HEK293 (cell line): ENCODE measurements at regions not wholly inside any gene's neighbourhood (a gene's known extent, or its start where the extent isn't known, plus 50 kb on each side); places are given as distances from the start of the nearest gene placed in this dataset.

Experiments used
- BCL11A ChIP-seq: fragments of 450-650 bp; formaldehyde crosslinking; IDR thresholded peaks from 2 replicates; pipeline ENCODE4 v1.5.1; 2016; ENCODE audit warnings: low read depth, missing biosample characterization, missing genetic modification characterization
- BCL11B ChIP-seq: fragments of 450-650 bp; formaldehyde crosslinking; IDR thresholded peaks from 2 replicates; pipeline ENCODE4 v1.5.1; 2016; ENCODE audit warnings: low read depth, missing biosample characterization, missing genetic modification characterization
- GFI1B ChIP-seq: fragments of 450-650 bp; formaldehyde crosslinking; IDR thresholded peaks from 2 replicates; pipeline ENCODE4 v1.5.1; 2016; ENCODE audit warnings: missing biosample characterization, missing genetic modification characterization
- GLI2 ChIP-seq: fragments of 450-650 bp; formaldehyde crosslinking; IDR thresholded peaks from 2 replicates; pipeline ENCODE4; 2017; ENCODE audit warnings: missing biosample characterization, missing genetic modification characterization, low read depth, borderline replicate concordance
- GLIS1 ChIP-seq: fragments of 450-650 bp; formaldehyde crosslinking; IDR thresholded peaks from 2 replicates; pipeline ENCODE4 v1.5.1; 2016; ENCODE audit warnings: missing biosample characterization, missing genetic modification characterization
- KLF1 ChIP-seq: fragments of 450-650 bp; formaldehyde crosslinking; IDR thresholded peaks from 2 replicates; pipeline ENCODE4 v1.5.1; 2016; ENCODE audit warnings: missing biosample characterization, missing genetic modification characterization
- OSR2 ChIP-seq: fragments of 450-650 bp; formaldehyde crosslinking; IDR thresholded peaks from 2 replicates; pipeline ENCODE4 v1.5.1; 2016; ENCODE audit warnings: missing biosample characterization, missing genetic modification characterization
- OVOL3 ChIP-seq: fragments of 450-650 bp; formaldehyde crosslinking; IDR thresholded peaks from 2 replicates; pipeline ENCODE4 v1.5.1; 2016; ENCODE audit warnings: missing biosample characterization, missing genetic modification characterization
- REPIN1 ChIP-seq: fragments of 450-650 bp; formaldehyde crosslinking; IDR thresholded peaks from 2 replicates; pipeline ENCODE4 v1.5.1; 2017; ENCODE audit warnings: missing biosample characterization, missing genetic modification characterization, low read depth
- SP3 ChIP-seq: fragments of 450-650 bp; formaldehyde crosslinking; IDR thresholded peaks from 2 replicates; pipeline ENCODE4 v1.5.1; 2016; ENCODE audit warnings: missing biosample characterization, missing genetic modification characterization
- WT1 ChIP-seq: fragments of 450-650 bp; formaldehyde crosslinking; IDR thresholded peaks from 2 replicates; pipeline ENCODE4 v1.5.1; 2016; ENCODE audit warnings: missing biosample characterization, missing genetic modification characterization
- YY1 ChIP-seq: fragments of 450-650 bp; formaldehyde crosslinking; IDR thresholded peaks from 2 replicates; pipeline ENCODE4 v1.5.1; 2018; ENCODE audit warnings: missing biosample characterization, missing genetic modification characterization
- ZNF155 ChIP-seq: fragments of 450-650 bp; formaldehyde crosslinking; IDR thresholded peaks from 2 replicates; pipeline ENCODE4 v1.5.1; 2016; ENCODE audit warnings: missing biosample characterization, missing genetic modification characterization
- ZNF19 ChIP-seq: fragments of 450-650 bp; formaldehyde crosslinking; IDR thresholded peaks from 2 replicates; pipeline ENCODE4; 2016; ENCODE audit warnings: missing biosample characterization, missing genetic modification characterization, low read depth
- ZNF2 ChIP-seq: fragments of 450-650 bp; formaldehyde crosslinking; IDR thresholded peaks from 2 replicates; pipeline ENCODE4 v1.5.1; 2016; ENCODE audit warnings: missing biosample characterization, missing genetic modification characterization
- ZNF223 ChIP-seq: fragments of 450-650 bp; formaldehyde crosslinking; IDR thresholded peaks from 2 replicates; pipeline ENCODE4 v1.5.1; 2016; ENCODE audit warnings: missing biosample characterization, missing genetic modification characterization
- ZNF335 ChIP-seq: fragments of 450-650 bp; formaldehyde crosslinking; conservative IDR thresholded peaks from 2 replicates; pipeline ENCODE4 v1.5.1; 2016; ENCODE audit warnings: missing biosample characterization, missing genetic modification characterization
- ZNF404 ChIP-seq: fragments of 450-650 bp; formaldehyde crosslinking; IDR thresholded peaks from 2 replicates; pipeline ENCODE4 v1.5.1; 2017; ENCODE audit warnings: missing biosample characterization, missing genetic modification characterization
- ZNF510 ChIP-seq: fragments of 450-650 bp; formaldehyde crosslinking; IDR thresholded peaks from 2 replicates; pipeline ENCODE4 v1.5.1; 2018; ENCODE audit warnings: mild to moderate bottlenecking, missing genetic modification characterization, missing biosample characterization; ENCODE audit not compliant: insufficient replicate concordance
- ZNF530 ChIP-seq: fragments of 450-650 bp; formaldehyde crosslinking; IDR thresholded peaks from 2 replicates; pipeline ENCODE4 v1.5.1; 2016; ENCODE audit warnings: low read depth, missing biosample characterization, missing genetic modification characterization
- ZNF544 ChIP-seq: fragments of 450-650 bp; formaldehyde crosslinking; IDR thresholded peaks from 2 replicates; pipeline ENCODE4 v1.5.0; 2017; ENCODE audit warnings: missing biosample characterization, missing genetic modification characterization
- ZNF558 ChIP-seq: fragments of 450-650 bp; formaldehyde crosslinking; IDR thresholded peaks from 2 replicates; pipeline ENCODE4 v1.5.1; 2016; ENCODE audit warnings: missing biosample characterization, missing genetic modification characterization
- ZNF585B ChIP-seq: fragments of 450-650 bp; formaldehyde crosslinking; IDR thresholded peaks from 2 replicates; pipeline ENCODE4 v1.5.1; 2016; ENCODE audit warnings: missing biosample characterization, missing genetic modification characterization
- ZNF600 ChIP-seq: fragments of 450-650 bp; formaldehyde crosslinking; IDR thresholded peaks from 2 replicates; pipeline ENCODE4 v1.5.1; 2016; ENCODE audit warnings: missing biosample characterization, missing genetic modification characterization
- ZNF624 ChIP-seq: fragments of 450-650 bp; formaldehyde crosslinking; IDR thresholded peaks from 2 replicates; pipeline ENCODE4 v1.5.1; 2017; ENCODE audit warnings: missing biosample characterization, missing genetic modification characterization
- ZNF654 ChIP-seq: fragments of 450-650 bp; formaldehyde crosslinking; IDR thresholded peaks from 2 replicates; pipeline ENCODE4 v1.5.1; 2016; ENCODE audit warnings: low read depth, missing biosample characterization, missing genetic modification characterization
- ZNF658 ChIP-seq: fragments of 450-650 bp; formaldehyde crosslinking; IDR thresholded peaks from 2 replicates; pipeline ENCODE4; 2016; ENCODE audit warnings: missing biosample characterization, missing genetic modification characterization
- ZNF701 ChIP-seq: fragments of 450-650 bp; formaldehyde crosslinking; IDR thresholded peaks from 2 replicates; pipeline ENCODE4 v1.5.1; 2016; ENCODE audit warnings: missing biosample characterization, missing genetic modification characterization
- ZNF747 ChIP-seq: fragments of 450-650 bp; formaldehyde crosslinking; IDR thresholded peaks from 2 replicates; pipeline ENCODE4 v1.5.1; 2016; ENCODE audit warnings: missing biosample characterization, missing genetic modification characterization
- ZNF792 ChIP-seq: fragments of 450-650 bp; formaldehyde crosslinking; IDR thresholded peaks from 2 replicates; pipeline ENCODE4 v1.5.1; 2016; ENCODE audit warnings: missing biosample characterization, missing genetic modification characterization
- ZSCAN23 ChIP-seq: fragments of 450-650 bp; formaldehyde crosslinking; IDR thresholded peaks from 2 replicates; pipeline ENCODE4 v1.5.1; 2016; ENCODE audit warnings: missing biosample characterization, missing genetic modification characterization
- TF ChIP-seq, protein P1 (sequence below): fragments of 450-650 bp; formaldehyde crosslinking; IDR thresholded peaks from 2 replicates; pipeline ENCODE4 v1.5.1; 2016; ENCODE audit warnings: missing biosample characterization, missing genetic modification characterization
- TF ChIP-seq, protein P2 (sequence below): fragments of 450-650 bp; formaldehyde crosslinking; IDR thresholded peaks from 2 replicates; pipeline ENCODE4; 2016; ENCODE audit warnings: missing biosample characterization, missing genetic modification characterization
- TF ChIP-seq, protein P3 (sequence below): fragments of 450-650 bp; formaldehyde crosslinking; IDR thresholded peaks from 2 replicates; pipeline ENCODE4 v1.5.1; 2016; ENCODE audit warnings: missing biosample characterization, missing genetic modification characterization
- TF ChIP-seq, protein P4 (sequence below): fragments of 450-650 bp; formaldehyde crosslinking; IDR thresholded peaks from 2 replicates; pipeline ENCODE4 v1.5.1; 2016; ENCODE audit warnings: missing biosample characterization, missing genetic modification characterization
- TF ChIP-seq, protein P5 (sequence below): fragments of 450-650 bp; formaldehyde crosslinking; IDR thresholded peaks from 2 replicates; pipeline ENCODE4 v1.5.1; 2016; ENCODE audit warnings: missing biosample characterization, missing genetic modification characterization

DNA sequence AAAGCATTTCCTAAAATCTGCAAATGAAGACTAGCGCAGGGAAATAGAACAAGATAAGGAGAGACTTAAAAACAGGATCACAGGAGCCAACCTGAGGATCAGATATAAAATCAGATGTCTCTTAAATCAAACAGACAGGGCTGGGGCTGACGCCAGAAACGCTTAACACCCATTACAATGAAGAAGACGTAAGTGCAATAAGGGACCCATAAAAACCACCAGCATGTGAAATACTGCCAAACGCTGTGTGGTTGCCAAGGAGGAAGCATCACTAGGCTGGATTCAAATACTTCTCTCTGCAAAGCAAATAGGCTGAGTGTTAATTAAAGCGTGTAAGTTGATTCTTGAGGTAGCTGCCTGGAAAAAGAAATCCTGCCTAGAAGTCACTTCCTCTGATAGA, 74.4 kb upstream of the ATP10B start (continued):
- TF ChIP-seq ZNF19 (tag by site-specific recombination) (no peak), OSR2 (tag by site-specific recombination) (peak; percentile 94), GFI1B (tag by site-specific recombination) (no peak), ZNF658 (tag by site-specific recombination) (no peak), REPIN1 (no peak), GLIS1 (tag by site-specific recombination) (peak; percentile 44; the same call in 1 of the 2 replicates), ZNF701 (no peak), ZNF510 (no peak), ZNF747 (no peak), ZNF544 (no peak), BCL11B (tag by site-specific recombination) (peak; percentile 43; the same call in 1 of the 2 replicates), BCL11A (tag by site-specific recombination) (peak; percentile 66; the same call in 1 of the 2 replicates), ZNF404 (no peak), ZNF530 (tag by site-specific recombination) (no peak), ZSCAN23 (tag by site-specific recombination) (no peak), SP3 (tag by site-specific recombination) (no peak), OVOL3 (tag by site-specific recombination) (no peak), GLI2 (no peak), YY1 (no peak), ZNF558 (no peak), ZNF792 (no peak), ZNF155 (tag by site-specific recombination) (no peak), KLF1 (tag by site-specific recombination) (no peak), ZNF654 (tag by site-specific recombination) (no peak), ZNF585B (no peak), ZNF624 (tag by site-specific recombination) (no peak), ZNF335 (tag by site-specific recombination) (no peak), ZNF2 (tag by site-specific recombination) (no peak), ZNF223 (no peak), WT1 (tag by site-specific recombination) (peak; percentile 23; the same call in 1 of the 2 replicates), ZNF600 (tag by site-specific recombination) (no peak)
- TF ChIP-seq, protein P1, sequence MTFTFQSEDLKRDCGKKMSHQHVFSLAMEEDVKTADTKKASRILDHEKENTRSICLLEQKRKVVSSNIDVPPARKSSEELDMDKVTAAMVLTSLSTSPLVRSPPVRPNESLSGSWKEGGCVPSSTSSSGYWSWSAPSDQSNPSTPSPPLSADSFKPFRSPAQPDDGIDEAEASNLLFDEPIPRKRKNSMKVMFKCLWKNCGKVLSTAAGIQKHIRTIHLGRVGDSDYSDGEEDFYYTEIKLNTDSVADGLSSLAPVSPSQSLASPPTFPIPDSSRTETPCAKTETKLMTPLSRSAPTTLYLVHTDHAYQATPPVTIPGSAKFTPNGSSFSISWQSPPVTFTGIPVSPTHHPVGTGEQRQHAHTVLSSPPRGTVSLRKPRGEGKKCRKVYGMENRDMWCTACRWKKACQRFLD (tag by site-specific recombination): no peak
- TF ChIP-seq, protein P2, sequence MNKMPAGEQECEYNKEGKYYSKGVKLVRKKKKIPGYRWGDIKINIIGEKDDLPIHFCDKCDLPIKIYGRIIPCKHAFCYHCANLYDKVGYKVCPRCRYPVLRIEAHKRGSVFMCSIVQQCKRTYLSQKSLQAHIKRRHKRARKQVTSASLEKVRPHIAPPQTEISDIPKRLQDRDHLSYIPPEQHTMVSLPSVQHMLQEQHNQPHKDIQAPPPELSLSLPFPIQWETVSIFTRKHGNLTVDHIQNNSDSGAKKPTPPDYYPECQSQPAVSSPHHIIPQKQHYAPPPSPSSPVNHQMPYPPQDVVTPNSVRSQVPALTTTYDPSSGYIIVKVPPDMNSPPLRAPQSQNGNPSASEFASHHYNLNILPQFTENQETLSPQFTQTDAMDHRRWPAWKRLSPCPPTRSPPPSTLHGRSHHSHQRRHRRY (tag by site-specific recombination): no peak
- TF ChIP-seq, protein P3, sequence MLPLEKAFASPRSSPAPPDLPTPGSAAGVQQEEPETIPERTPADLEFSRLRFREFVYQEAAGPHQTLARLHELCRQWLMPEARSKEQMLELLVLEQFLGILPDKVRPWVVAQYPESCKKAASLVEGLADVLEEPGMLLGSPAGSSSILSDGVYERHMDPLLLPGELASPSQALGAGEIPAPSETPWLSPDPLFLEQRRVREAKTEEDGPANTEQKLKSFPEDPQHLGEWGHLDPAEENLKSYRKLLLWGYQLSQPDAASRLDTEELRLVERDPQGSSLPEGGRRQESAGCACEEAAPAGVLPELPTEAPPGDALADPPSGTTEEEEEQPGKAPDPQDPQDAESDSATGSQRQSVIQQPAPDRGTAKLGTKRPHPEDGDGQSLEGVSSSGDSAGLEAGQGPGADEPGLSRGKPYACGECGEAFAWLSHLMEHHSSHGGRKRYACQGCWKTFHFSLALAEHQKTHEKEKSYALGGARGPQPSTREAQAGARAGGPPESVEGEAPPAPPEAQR (tag by site-specific recombination): no peak
- TF ChIP-seq, protein P4, sequence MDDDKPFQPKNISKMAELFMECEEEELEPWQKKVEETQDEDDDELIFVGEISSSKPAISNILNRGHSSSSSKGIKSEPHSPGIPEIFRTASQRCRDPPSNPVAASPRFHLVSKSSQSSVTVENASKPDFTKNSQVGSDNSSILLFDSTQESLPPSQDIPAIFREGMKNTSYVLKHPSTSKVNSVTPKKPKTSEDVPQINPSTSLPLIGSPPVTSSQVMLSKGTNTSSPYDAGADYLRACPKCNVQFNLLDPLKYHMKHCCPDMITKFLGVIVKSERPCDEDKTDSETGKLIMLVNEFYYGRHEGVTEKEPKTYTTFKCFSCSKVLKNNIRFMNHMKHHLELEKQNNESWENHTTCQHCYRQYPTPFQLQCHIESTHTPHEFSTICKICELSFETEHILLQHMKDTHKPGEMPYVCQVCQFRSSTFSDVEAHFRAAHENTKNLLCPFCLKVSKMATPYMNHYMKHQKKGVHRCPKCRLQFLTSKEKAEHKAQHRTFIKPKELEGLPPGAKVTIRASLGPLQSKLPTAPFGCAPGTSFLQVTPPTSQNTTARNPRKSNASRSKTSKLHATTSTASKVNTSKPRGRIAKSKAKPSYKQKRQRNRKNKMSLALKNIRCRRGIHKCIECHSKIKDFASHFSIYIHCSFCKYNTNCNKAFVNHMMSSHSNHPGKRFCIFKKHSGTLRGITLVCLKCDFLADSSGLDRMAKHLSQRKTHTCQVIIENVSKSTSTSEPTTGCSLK (tag by site-specific recombination): no peak
- TF ChIP-seq, protein P5, sequence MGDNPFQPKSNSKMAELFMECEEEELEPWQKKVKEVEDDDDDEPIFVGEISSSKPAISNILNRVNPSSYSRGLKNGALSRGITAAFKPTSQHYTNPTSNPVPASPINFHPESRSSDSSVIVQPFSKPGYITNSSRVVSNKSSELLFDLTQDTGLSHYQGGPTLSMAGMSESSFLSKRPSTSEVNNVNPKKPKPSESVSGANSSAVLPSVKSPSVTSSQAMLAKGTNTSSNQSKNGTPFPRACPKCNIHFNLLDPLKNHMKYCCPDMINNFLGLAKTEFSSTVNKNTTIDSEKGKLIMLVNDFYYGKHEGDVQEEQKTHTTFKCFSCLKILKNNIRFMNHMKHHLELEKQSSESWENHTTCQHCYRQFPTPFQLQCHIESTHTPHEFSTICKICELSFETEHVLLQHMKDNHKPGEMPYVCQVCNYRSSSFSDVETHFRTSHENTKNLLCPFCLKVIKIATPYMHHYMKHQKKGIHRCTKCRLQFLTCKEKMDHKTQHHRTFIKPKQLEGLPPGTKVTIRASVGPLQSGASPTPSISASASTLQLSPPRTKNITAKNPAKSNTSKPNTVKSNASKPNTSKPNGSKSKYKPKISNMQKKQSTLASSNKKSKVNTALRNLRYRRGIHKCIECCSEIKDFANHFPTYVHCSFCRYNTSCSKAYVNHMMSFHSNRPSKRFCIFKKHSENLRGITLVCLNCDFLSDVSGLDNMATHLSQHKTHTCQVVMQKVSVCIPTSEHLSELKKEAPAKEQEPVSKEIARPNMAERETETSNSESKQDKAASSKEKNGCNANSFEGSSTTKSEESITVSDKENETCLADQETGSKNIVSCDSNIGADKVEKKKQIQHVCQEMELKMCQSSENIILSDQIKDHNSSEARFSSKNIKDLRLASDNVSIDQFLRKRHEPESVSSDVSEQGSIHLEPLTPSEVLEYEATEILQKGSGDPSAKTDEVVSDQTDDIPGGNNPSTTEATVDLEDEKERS: no peak
